ENCODE measurements at regions not wholly inside any gene's neighbourhood (a gene's known extent, or its start where the extent isn't known, plus 50 kb on each side); places are given as distances from the start of the nearest gene placed in this dataset.

GRCh38 chr7:124432009-124432578 lies 333.5 kb downstream of the GPR37 start:
- TF ChIP-seq, protein P1, sequence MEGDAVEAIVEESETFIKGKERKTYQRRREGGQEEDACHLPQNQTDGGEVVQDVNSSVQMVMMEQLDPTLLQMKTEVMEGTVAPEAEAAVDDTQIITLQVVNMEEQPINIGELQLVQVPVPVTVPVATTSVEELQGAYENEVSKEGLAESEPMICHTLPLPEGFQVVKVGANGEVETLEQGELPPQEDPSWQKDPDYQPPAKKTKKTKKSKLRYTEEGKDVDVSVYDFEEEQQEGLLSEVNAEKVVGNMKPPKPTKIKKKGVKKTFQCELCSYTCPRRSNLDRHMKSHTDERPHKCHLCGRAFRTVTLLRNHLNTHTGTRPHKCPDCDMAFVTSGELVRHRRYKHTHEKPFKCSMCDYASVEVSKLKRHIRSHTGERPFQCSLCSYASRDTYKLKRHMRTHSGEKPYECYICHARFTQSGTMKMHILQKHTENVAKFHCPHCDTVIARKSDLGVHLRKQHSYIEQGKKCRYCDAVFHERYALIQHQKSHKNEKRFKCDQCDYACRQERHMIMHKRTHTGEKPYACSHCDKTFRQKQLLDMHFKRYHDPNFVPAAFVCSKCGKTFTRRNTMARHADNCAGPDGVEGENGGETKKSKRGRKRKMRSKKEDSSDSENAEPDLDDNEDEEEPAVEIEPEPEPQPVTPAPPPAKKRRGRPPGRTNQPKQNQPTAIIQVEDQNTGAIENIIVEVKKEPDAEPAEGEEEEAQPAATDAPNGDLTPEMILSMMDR (IDR thresholded peaks at IDR 0.05), result no peak
- TF ChIP-seq POLR2A (IDR thresholded peaks at IDR 0.05), result no peak

All from suprapubic skin (tissue), 3 donors.